ENCODE measurements at regions not wholly inside any gene's neighbourhood (a gene's known extent, or its start where the extent isn't known, plus 50 kb on each side); places are given as distances from the start of the nearest gene placed in this dataset.

- H3K14ac ChIP-seq (ENCODE audit: insufficient read length) = no peak overlapping the region
- no peak overlapping the region for H3K27ac ChIP-seq (ENCODE audit: low read depth, low read length)
- no peaks in the 10 kb centered on the region for H3K36me3 ChIP-seq (ENCODE audit: control insufficient read depth in 2 of 4, insufficient read depth in 4 of 4, low read length in 3 of 4)
- H3K79me1 ChIP-seq (ENCODE audit: low read depth, low read length) = no peaks in the 10 kb centered on the region
- no peak for TF ChIP-seq CHD2 (IDR thresholded peaks at IDR 0.05; ENCODE audit: low read length)
- no peak for TF ChIP-seq E2F6 (IDR thresholded peaks at IDR 0.05)
- TF ChIP-seq USF2 (IDR thresholded peaks at IDR 0.05; ENCODE audit: low read length) = no peak
- H2BK20ac ChIP-seq (ENCODE audit: low read length) = no peak overlapping the region
- H4K91ac ChIP-seq (replicated peaks; ENCODE audit: insufficient read length, low read length) = no peak overlapping the region
- H4K5ac ChIP-seq (ENCODE audit: insufficient read length, low read depth, low read length) = no peak overlapping the region
- no peaks in the 10 kb centered on the region for H4K20me1 ChIP-seq (replicated peaks in 1 of 2; ENCODE audit: control insufficient read depth in 1 of 2, insufficient read depth in 2 of 2, low read length in 2 of 2)
- H3K27me3 ChIP-seq (replicated peaks in 1 of 4; ENCODE audit: control insufficient read depth in 3 of 4, extremely low read depth in 1 of 4, insufficient read depth in 3 of 4, low read length in 3 of 4) = no peaks in the 10 kb centered on the region
- H2BK12ac ChIP-seq (ENCODE audit: low read depth, low read length) = no peak overlapping the region
- no peak overlapping the region for H2BK15ac ChIP-seq (ENCODE audit: low read length)
- H2AK5ac ChIP-seq (ENCODE audit: low read depth, low read length) = no peak overlapping the region
- H3K4ac ChIP-seq (replicated peaks; ENCODE audit: insufficient read length, low read depth, low read length) = no peak overlapping the region
- H3K56ac ChIP-seq (replicated peaks; ENCODE audit: insufficient read length, low read depth, low read length) = no peak overlapping the region
- no peak overlapping the region for H3K18ac ChIP-seq (ENCODE audit: extremely low read depth, low read length)
- FAIRE-seq (no peak), DNase-seq (ENCODE audit: low read depth in 1 of 2, low spot score in 2 of 2) (no peak)
- POLR2A ChIA-PET (ENCODE audit: partially characterized antibody) = interaction anchor here (0.8 to 1.0 kb wide), 2 partner anchors 59 to 1282 kb away, joined by 3 to 5 read pairs; partner anchors contain the start of genes EEF1B2 and NDUFS1
- H3K9me3 ChIP-seq (ENCODE audit: insufficient read depth in 2 of 2, low read depth in 1 of 2, low read length in 1 of 2) = peaks cover 0 to 2% of the 10 kb centered on the region in 2 experiments; a peak in 1 of 4 replicates
- H3K4me3 ChIP-seq (ENCODE audit: extremely low read depth in 1 of 4, insufficient read depth in 2 of 4, low read depth in 3 of 4, low read length in 4 of 4) = no peak overlapping the region
- H3K79me2 ChIP-seq (ENCODE audit: control insufficient read depth in 1 of 2, insufficient read depth in 2 of 2, low read length in 2 of 2) = no peaks in the 10 kb centered on the region
- CTCF ChIA-PET (ENCODE audit: partially characterized antibody) = interaction anchor here (1.3 to 1.5 kb wide), 3 partner anchors 11 to 55 kb away, joined by 4 to 6 read pairs (median 4); no protein-coding TSS in a partner anchor
- no peak overlapping the region for H3K4me2 ChIP-seq (ENCODE audit: insufficient read depth in 1 of 2, low read depth in 2 of 2, low read length in 2 of 2)
- H3K9ac ChIP-seq (replicated peaks in 1 of 4; ENCODE audit: extremely low read depth in 1 of 4, low read depth in 3 of 4, low read length in 3 of 4) = no peak overlapping the region
- no peak overlapping the region for H4K8ac ChIP-seq (ENCODE audit: extremely low read depth, insufficient read depth, low read length)
- H2BK120ac ChIP-seq (replicated peaks; ENCODE audit: low read depth, low read length) = no peak overlapping the region
- no peak overlapping the region; the same call in 1 of the 2 replicates for H2AFZ ChIP-seq (ENCODE audit: low read length)
- H3K23me2 ChIP-seq (ENCODE audit: low read depth, low read length) = no peaks in the 10 kb centered on the region
- H3K23ac ChIP-seq (ENCODE audit: insufficient read length) = no peak overlapping the region
- H2BK5ac ChIP-seq (ENCODE audit: low read depth, low read length) = no peak overlapping the region
- peaks cover 0 to 3% (median 2%) of the 10 kb centered on the region in 4 experiments; a peak in 3 of 7 replicates for H3K4me1 ChIP-seq (replicated peaks in 1 of 4; ENCODE audit: control insufficient read depth in 3 of 4, insufficient read depth in 4 of 4, low read length in 3 of 4)
- WGBS, 2 experiments (ENCODE audit: extremely low coverage in 1 of 2, insufficient coverage in 1 of 2, insufficient read length in 1 of 2, insufficient replicate concordance in 2 of 2, low coverage in 1 of 2, low lambda C conversion rate in 2 of 2, missing lambda C conversion rate in 1 of 2) = 73% methylated on average over 4 of the region's 4 CpGs; no CpG with 5 or more reads in 1 of the 2 experiments
Observed at GRCh38 chr2:206218796-206219499, 55.5 kb upstream of the ZDBF2 start.
